ENCODE measurements at regions not wholly inside any gene's neighbourhood (a gene's known extent, or its start where the extent isn't known, plus 50 kb on each side); places are given as distances from the start of the nearest gene placed in this dataset.
"Not testable (repeated sequence)": the region's sequence is repeated elsewhere in the genome, so short reads cannot be mapped to it uniquely, and the experiment has no call there.

- no peak for TF ChIP-seq CTCF (IDR thresholded peaks at IDR 0.05)
- Histone ChIP-seq H3K27ac (no peak overlapping the region), H3K4me1 (no peaks in the 10 kb centered on the region), H3K36me3 (no peaks in the 10 kb centered on the region), H3K27me3 (peaks cover 0 to 77% of the 10 kb centered on the region in 2 donors), H3K4me3 (no peak overlapping the region), H3K9me3 (peaks cover 0 to 6% of the 10 kb centered on the region in 2 donors)
- intact Hi-C loops (cut with DNase I) = no loop called here
- ATAC-seq = no peak
- no peak for DNase-seq
Observed at GRCh38 chr22:49392841-49393510, 434.7 kb downstream of the BRD1 start.

- Histone ChIP-seq H3K9me3 (peaks cover 0 to 6% of the 10 kb centered on the region in 2 donors), H3K27me3 (peaks cover 0 to 70% of the 10 kb centered on the region in 2 donors), H3K27ac (no peak overlapping the region), H3K4me3 (no peak overlapping the region), H3K4me1 (no peaks in the 10 kb centered on the region), H3K36me3 (no peaks in the 10 kb centered on the region)
- intact Hi-C loops (cut with DNase I) = no loop called here
- DNase-seq (no peak), ATAC-seq (no peak)
- TF ChIP-seq CTCF (IDR thresholded peaks at IDR 0.05) = no peak
Observed at GRCh38 chr22:49392247-49392646, 435.4 kb downstream of the BRD1 start.

GRCh38 chr22:49391436-49391835, 436.2 kb downstream of the BRD1 start:
- H3K27me3 ChIP-seq = peaks cover 0 to 63% of the 10 kb centered on the region in 2 donors
- H3K4me3 ChIP-seq = no peak overlapping the region
- no peak overlapping the region for H3K27ac ChIP-seq
- DNase-seq (no peak), ATAC-seq (no peak)
- H3K36me3 ChIP-seq = no peaks in the 10 kb centered on the region
- TF ChIP-seq CTCF (IDR thresholded peaks at IDR 0.05) = no peak
- intact Hi-C loops (cut with DNase I) = no loop called here
- H3K4me1 ChIP-seq = no peaks in the 10 kb centered on the region
- H3K9me3 ChIP-seq = peaks cover 0 to 6% of the 10 kb centered on the region in 2 donors

- DNase-seq (no peak), ATAC-seq (no peak)
- TF ChIP-seq CTCF (IDR thresholded peaks at IDR 0.05) = no peak
- peaks cover 0 to 58% of the 10 kb centered on the region in 2 donors for H3K27me3 ChIP-seq
- peaks cover 0 to 6% of the 10 kb centered on the region in 2 donors for H3K9me3 ChIP-seq
- H3K27ac ChIP-seq = no peak overlapping the region
- no peaks in the 10 kb centered on the region for H3K36me3 ChIP-seq
- H3K4me1 ChIP-seq = no peaks in the 10 kb centered on the region
- H3K4me3 ChIP-seq = no peak overlapping the region
- intact Hi-C loops (cut with DNase I) = no loop called here
Observed at GRCh38 chr22:49390954-49391353, 436.7 kb downstream of the BRD1 start.

- H3K4me3 ChIP-seq; H3K4me1 ChIP-seq; ATAC-seq; H3K27ac ChIP-seq; H3K36me3 ChIP-seq; DNase-seq; intact Hi-C loops (cut with DNase I); H3K9me3 ChIP-seq: not testable (repeated sequence)
- peaks cover 0 to 46% of the 10 kb centered on the region in 2 donors for H3K27me3 ChIP-seq
Observed at GRCh38 chr22:49383909-49384308, 443.8 kb downstream of the BRD1 start.

- Histone ChIP-seq H3K36me3 (no peaks in the 10 kb centered on the region), H3K9me3 (no peaks in the 10 kb centered on the region), H3K27me3 (peaks cover 0 to 61% of the 10 kb centered on the region in 2 donors), H3K4me1 (no peaks in the 10 kb centered on the region), H3K27ac (no peak overlapping the region), H3K4me3 (no peak overlapping the region)
- no peak for ATAC-seq
- TF ChIP-seq CTCF (IDR thresholded peaks at IDR 0.05) = no peak
- intact Hi-C loops (cut with DNase I) = no loop called here
- no peak for DNase-seq
Observed at GRCh38 chr22:49382451-49382735, 445.3 kb downstream of the BRD1 start.

Data from left lung (tissue), 4 donors.